ENCODE measurements at regions not wholly inside any gene's neighbourhood (a gene's known extent, or its start where the extent isn't known, plus 50 kb on each side); places are given as distances from the start of the nearest gene placed in this dataset.

- Histone ChIP-seq H3K9ac (ENCODE audit: low read length) (no peak overlapping the region), H3K27ac (ENCODE audit: low read depth, low read length) (no peak overlapping the region), H2AFZ (ENCODE audit: low read depth, low read length, poor library complexity, severe bottlenecking) (no peak overlapping the region), H3K4me1 (ENCODE audit: control insufficient read depth in 1 of 2, insufficient read depth in 2 of 2, low read length in 2 of 2) (no peaks in the 10 kb centered on the region), H3K9me3 (ENCODE audit: control insufficient read depth in 1 of 2, insufficient read depth in 1 of 2, low read depth in 1 of 2, low read length in 2 of 2) (no peaks in the 10 kb centered on the region), H3K36me3 (ENCODE audit: control insufficient read depth in 1 of 2, insufficient read depth in 2 of 2, low read length in 2 of 2) (no peaks in the 10 kb centered on the region), H3K27me3 (ENCODE audit: insufficient read depth, low read length) (peaks cover 27% of the 10 kb centered on the region; the same call in 1 of the 2 replicates), H4K20me1 (ENCODE audit: insufficient read depth) (no peaks in the 10 kb centered on the region), H3K79me2 (ENCODE audit: insufficient read depth, low read length) (no peaks in the 10 kb centered on the region), H3K9me2 (ENCODE audit: insufficient read depth) (no peaks in the 10 kb centered on the region), H3K4me2 (ENCODE audit: low read length) (no peak overlapping the region), H3K4me3 (replicated peaks in 1 of 2; ENCODE audit: low read depth in 1 of 2, low read length in 2 of 2) (no peak overlapping the region)
- TF ChIP-seq ELF1 (IDR thresholded peaks at IDR 0.05; ENCODE audit: borderline replicate concordance, low read depth) = no peak
- ChIA-PET RAD21 (ENCODE audit: low non-redundant PET in 1 of 2, low total read pairs in 2 of 2, uncharacterized antibody in 2 of 2, unreplicated experiment in 2 of 2) (no interaction called here), CTCF (no interaction called here), POLR2A (no interaction called here)
- ATAC-seq (no peak), DNase-seq (ENCODE audit: low read depth, low spot score) (no peak)
- intact Hi-C loops (cut with micrococcal nuclease) = no loop called here
- no TSS peak for BruUV-seq (replicated peaks)
Observed at GRCh38 chr17:79501910-79502309, 108.9 kb downstream of the RBFOX3 start.

GRCh38 chr17:79500745-79501618, 109.9 kb downstream of the RBFOX3 start:
- Histone ChIP-seq H3K4me3 (replicated peaks in 1 of 2; ENCODE audit: low read depth in 1 of 2, low read length in 2 of 2) (no peak overlapping the region), H3K4me2 (ENCODE audit: low read length) (no peak overlapping the region), H3K4me1 (ENCODE audit: control insufficient read depth in 1 of 2, insufficient read depth in 2 of 2, low read length in 2 of 2) (no peaks in the 10 kb centered on the region), H3K27ac (ENCODE audit: low read depth, low read length) (no peak overlapping the region), H2AFZ (ENCODE audit: low read depth, low read length, poor library complexity, severe bottlenecking) (no peak overlapping the region), H3K36me3 (ENCODE audit: control insufficient read depth in 1 of 2, insufficient read depth in 2 of 2, low read length in 2 of 2) (no peaks in the 10 kb centered on the region), H4K20me1 (ENCODE audit: insufficient read depth) (no peaks in the 10 kb centered on the region), H3K9ac (ENCODE audit: low read length) (no peak overlapping the region), H3K9me2 (ENCODE audit: insufficient read depth) (no peaks in the 10 kb centered on the region), H3K79me2 (ENCODE audit: insufficient read depth, low read length) (no peaks in the 10 kb centered on the region), H3K27me3 (ENCODE audit: insufficient read depth, low read length) (peaks cover 27% of the 10 kb centered on the region; the same call in 1 of the 2 replicates), H3K9me3 (ENCODE audit: control insufficient read depth in 1 of 2, insufficient read depth in 1 of 2, low read depth in 1 of 2, low read length in 2 of 2) (no peaks in the 10 kb centered on the region)
- ChIA-PET POLR2A (no interaction called here), CTCF (no interaction called here), RAD21 (ENCODE audit: low non-redundant PET in 1 of 2, low total read pairs in 2 of 2, uncharacterized antibody in 2 of 2, unreplicated experiment in 2 of 2) (no interaction called here)
- no peak for DNase-seq (ENCODE audit: low read depth, low spot score)
- BruUV-seq (replicated peaks) = no TSS peak
- no peak for ATAC-seq
- intact Hi-C loops (cut with micrococcal nuclease) = no loop called here
- TF ChIP-seq, protein P1, sequence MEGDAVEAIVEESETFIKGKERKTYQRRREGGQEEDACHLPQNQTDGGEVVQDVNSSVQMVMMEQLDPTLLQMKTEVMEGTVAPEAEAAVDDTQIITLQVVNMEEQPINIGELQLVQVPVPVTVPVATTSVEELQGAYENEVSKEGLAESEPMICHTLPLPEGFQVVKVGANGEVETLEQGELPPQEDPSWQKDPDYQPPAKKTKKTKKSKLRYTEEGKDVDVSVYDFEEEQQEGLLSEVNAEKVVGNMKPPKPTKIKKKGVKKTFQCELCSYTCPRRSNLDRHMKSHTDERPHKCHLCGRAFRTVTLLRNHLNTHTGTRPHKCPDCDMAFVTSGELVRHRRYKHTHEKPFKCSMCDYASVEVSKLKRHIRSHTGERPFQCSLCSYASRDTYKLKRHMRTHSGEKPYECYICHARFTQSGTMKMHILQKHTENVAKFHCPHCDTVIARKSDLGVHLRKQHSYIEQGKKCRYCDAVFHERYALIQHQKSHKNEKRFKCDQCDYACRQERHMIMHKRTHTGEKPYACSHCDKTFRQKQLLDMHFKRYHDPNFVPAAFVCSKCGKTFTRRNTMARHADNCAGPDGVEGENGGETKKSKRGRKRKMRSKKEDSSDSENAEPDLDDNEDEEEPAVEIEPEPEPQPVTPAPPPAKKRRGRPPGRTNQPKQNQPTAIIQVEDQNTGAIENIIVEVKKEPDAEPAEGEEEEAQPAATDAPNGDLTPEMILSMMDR (IDR thresholded peaks at IDR 0.05 in 2 of 3, conservative IDR thresholded peaks at IDR 0.05 in 1 of 3; ENCODE audit: borderline replicate concordance in 1 of 3, insufficient read depth in 1 of 3, low read depth in 2 of 3, low read length in 2 of 3) = no peak
- TF ChIP-seq POLR2A (IDR thresholded peaks at IDR 0.05; ENCODE audit: borderline replicate concordance, extremely low read depth, insufficient read depth, insufficient read length) (no peak), YY1 (IDR thresholded peaks at IDR 0.05; ENCODE audit: extremely low read depth, insufficient replicate concordance, low read depth, low read length) (no peak), ZNF274 (IDR thresholded peaks at IDR 0.05; ENCODE audit: low read depth, low read length) (no peak), REST (IDR thresholded peaks at IDR 0.05; ENCODE audit: low read depth) (no peak)
- TF ChIP-seq, protein P2, sequence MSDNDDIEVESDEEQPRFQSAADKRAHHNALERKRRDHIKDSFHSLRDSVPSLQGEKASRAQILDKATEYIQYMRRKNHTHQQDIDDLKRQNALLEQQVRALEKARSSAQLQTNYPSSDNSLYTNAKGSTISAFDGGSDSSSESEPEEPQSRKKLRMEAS (IDR thresholded peaks at IDR 0.05) = no peak
- TF ChIP-seq, protein P3, sequence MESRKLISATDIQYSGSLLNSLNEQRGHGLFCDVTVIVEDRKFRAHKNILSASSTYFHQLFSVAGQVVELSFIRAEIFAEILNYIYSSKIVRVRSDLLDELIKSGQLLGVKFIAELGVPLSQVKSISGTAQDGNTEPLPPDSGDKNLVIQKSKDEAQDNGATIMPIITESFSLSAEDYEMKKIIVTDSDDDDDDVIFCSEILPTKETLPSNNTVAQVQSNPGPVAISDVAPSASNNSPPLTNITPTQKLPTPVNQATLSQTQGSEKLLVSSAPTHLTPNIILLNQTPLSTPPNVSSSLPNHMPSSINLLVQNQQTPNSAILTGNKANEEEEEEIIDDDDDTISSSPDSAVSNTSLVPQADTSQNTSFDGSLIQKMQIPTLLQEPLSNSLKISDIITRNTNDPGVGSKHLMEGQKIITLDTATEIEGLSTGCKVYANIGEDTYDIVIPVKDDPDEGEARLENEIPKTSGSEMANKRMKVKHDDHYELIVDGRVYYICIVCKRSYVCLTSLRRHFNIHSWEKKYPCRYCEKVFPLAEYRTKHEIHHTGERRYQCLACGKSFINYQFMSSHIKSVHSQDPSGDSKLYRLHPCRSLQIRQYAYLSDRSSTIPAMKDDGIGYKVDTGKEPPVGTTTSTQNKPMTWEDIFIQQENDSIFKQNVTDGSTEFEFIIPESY (IDR thresholded peaks at IDR 0.05; ENCODE audit: extremely low read depth, insufficient replicate concordance, low read length) = no peak
